AG09309 (cell line): ENCODE measurements at regions not wholly inside any gene's neighbourhood (a gene's known extent, or its start where the extent isn't known, plus 50 kb on each side); places are given as distances from the start of the nearest gene placed in this dataset.

ENCODE experiments used
- DNase-seq: peaks from one replicate; pipeline ENCODE4 v3.0.0-alpha.2; 2010; ENCODE audit warnings: low read depth
- H3K4me3 ChIP-seq: 2 replicates; pipeline ENCODE4 v1.5.1; 2011; ENCODE audit warnings: mild to moderate bottlenecking, low read depth, low read length, moderate library complexity; ENCODE audit not compliant: control insufficient read depth
- TF ChIP-seq, protein P1 (sequence below): IDR thresholded peaks from 2 replicates; pipeline ENCODE4 v1.5.1; 2011; ENCODE audit warnings: mild to moderate bottlenecking, low read depth, low read length, inconsistent platforms; ENCODE audit not compliant: insufficient read depth, control insufficient read depth; ENCODE audit errors: missing control alignments

DNA sequence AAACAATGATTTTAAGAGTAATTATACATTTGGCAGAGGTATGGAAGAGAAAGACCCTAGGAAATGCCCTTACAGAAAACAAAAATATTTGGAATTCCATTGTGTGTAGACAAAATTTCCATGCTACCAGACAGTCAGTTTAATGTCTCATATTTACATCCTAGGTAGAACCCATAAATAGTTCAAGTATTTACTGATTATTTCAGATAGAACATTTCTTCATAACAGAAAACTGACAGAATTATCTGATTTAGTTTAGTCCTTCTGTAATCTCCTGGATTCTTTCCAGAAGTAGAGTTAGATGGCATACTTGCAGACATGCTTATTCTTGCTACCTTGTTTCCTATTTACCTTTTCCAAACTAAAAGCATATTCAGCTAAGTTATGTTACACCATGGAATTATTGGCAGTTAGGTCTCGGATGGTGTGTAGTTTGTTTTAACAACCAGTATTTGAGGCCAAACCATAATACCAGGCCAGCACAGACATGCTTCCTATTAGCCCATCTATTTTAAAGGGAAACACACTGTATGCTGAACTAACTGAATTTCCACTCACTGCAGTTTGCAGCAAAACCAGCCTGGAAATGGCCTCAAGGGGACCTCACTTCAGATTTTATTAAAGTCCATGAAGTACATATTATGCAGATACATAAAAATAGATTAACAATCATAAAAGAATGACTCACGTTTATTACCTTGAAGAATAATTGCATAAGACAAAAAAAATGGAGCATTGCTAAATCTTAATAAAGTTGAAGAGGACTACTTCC, 126.6 kb upstream of the LRIG3 start:
- TF ChIP-seq, protein P1, sequence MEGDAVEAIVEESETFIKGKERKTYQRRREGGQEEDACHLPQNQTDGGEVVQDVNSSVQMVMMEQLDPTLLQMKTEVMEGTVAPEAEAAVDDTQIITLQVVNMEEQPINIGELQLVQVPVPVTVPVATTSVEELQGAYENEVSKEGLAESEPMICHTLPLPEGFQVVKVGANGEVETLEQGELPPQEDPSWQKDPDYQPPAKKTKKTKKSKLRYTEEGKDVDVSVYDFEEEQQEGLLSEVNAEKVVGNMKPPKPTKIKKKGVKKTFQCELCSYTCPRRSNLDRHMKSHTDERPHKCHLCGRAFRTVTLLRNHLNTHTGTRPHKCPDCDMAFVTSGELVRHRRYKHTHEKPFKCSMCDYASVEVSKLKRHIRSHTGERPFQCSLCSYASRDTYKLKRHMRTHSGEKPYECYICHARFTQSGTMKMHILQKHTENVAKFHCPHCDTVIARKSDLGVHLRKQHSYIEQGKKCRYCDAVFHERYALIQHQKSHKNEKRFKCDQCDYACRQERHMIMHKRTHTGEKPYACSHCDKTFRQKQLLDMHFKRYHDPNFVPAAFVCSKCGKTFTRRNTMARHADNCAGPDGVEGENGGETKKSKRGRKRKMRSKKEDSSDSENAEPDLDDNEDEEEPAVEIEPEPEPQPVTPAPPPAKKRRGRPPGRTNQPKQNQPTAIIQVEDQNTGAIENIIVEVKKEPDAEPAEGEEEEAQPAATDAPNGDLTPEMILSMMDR: no peak
- no peak overlapping the region for H3K4me3 ChIP-seq
- no peak for DNase-seq

DNA sequence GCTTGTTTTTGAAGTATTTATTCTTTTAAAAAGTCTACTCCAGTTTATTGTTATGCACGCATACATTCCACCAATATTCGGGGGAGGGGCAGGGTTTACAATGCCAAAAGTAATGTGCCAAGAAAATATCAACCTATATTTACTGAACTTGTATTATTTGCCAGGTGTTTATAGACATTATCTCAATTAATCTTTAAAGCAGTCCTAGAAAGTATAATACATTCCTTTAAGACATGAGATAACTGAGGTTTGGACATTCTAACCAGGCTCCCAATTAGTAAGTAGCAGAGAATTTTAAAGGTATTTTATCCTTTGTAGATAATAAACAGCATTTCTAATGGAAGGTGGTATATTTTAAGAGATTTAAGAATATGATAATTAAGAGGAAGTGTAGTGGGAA, 124.5 kb upstream of the LRIG3 start:
- TF ChIP-seq, protein P1: no peak
- DNase-seq: no peak
- H3K4me3 ChIP-seq: no peak overlapping the region

DNA sequence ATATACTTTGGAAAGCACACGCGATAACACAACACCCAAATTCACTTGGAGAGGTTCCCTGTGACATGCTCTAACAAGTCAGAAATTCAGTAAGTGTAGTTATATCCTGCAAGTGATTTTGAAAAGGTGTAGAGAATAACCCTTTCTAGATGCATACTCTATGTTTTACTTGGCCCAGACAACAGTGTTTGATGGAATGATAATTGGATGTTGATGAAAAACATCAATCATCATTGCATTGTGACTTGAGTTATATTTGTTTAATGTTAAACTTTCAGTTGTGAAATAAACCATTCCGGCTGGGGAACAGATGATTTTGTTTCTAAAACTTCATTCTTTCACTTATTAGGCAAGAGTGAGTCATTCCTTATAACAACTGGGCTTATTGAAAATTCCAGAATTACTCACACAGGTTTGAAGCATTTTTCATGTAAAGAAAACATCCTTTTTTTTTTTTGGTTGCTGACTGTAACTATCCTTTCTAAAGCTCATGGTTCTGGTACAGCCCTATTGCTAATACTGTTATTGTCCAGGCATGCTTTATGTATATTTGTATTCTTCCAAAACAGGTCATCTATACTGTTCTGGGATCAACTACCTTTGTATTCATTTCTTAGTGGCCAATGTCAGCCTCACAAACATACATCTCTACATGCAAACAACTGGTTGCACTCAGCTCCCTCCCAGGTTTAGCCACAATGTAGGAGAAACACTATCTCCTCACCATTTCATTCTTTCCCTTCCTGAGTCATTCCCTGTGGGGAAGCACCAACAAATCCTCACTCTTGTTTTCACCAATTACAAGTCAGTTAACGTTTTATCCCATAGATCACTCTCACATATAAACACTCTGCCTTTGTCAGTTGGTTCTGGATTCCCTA, 121.2 kb upstream of the LRIG3 start:
- H3K4me3 ChIP-seq: no peak overlapping the region
- TF ChIP-seq, protein P1: no peak
- DNase-seq: peak; percentile 79

DNA sequence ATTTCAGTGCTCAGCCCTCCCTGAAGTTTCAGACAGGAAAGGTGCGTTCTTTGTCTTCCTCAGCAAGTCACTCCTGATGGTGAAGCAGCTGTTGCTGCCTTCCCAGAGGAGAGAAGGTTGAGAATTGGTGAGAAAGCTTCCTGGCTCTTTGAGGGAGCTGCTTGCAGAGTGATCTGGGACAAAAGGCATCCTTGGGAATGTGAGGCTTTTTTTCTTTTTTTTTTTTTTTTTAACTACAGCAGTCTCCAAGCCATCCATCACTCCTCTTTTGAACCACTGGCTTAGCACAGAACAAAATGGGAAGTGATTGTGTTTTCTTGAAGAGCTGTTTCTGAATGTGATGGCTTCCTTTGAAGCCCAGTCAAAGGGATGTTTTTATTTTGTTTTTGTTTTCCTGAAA, 120.4 kb upstream of the LRIG3 start:
- DNase-seq: peak; percentile 60
- no peak overlapping the region for H3K4me3 ChIP-seq
- TF ChIP-seq, protein P1: no peak

DNA sequence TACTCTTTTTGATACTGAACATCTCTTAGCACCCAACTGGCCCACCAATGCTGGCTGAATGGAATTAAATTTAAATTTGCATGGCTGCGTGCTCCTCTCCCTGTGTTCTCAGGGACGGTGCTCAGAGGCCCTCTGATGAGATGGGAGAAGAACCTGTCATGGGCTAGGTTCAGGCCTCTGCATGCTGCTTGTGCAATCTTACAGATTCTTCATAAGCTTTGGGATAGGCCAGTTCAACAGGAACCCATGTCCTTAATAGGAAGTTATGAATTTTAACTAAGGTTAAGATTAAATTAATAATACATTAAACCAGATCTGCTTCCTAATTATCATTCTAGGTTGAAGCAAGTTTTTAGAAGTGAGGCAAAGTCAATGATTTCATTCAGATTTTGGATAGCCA, 119.7 kb upstream of the LRIG3 start:
- DNase-seq: no peak
- H3K4me3 ChIP-seq: no peak overlapping the region
- TF ChIP-seq, protein P1: no peak

DNA sequence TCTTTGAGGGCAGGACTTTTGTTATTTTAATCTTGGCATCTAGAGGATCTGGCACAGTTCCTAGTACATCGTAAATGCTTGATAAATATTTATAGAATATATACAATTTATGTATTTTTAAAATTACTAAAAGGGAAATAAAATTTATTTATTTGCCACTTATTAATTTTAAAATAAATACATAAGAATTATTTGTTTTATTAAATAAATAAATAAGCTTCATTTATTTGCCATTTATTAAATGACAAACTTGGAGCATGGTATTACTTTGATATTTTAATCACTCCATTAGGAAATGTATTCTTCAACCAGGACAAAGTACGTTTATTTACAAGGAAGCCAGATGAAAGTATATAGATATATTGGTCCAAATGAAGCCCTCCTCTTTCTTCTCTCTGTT, 118.7 kb upstream of the LRIG3 start:
- no peak for DNase-seq
- TF ChIP-seq, protein P1: no peak
- no peak overlapping the region for H3K4me3 ChIP-seq
